HCT116 (cell line): ENCODE measurements at regions not wholly inside any gene's neighbourhood (a gene's known extent, or its start where the extent isn't known, plus 50 kb on each side); places are given as distances from the start of the nearest gene placed in this dataset.

Experiments used
- ATAC-seq: fragments of 200-7000 bp; cut with Tn5 transposase; 2 replicates; pipeline ENCODE4 v1.9.1; 2020; ENCODE audit warnings: mild to moderate bottlenecking, moderate library complexity
- BruUV-seq: library from RNA; stranded (reverse); fragments of 400-500 nt; replicated peaks from 2 replicates; lab custom pipeline; 2021; lab: Mats Ljungman, UMichigan
- CTCF ChIA-PET: fragments of 300-600 bp; sonication (Branson Sonifier 250); formaldehyde crosslinking; loops from one replicate; lab custom pipeline; 2021; ENCODE audit warnings: antibody characterized with exemption; lab: Charles Lee
- POLR2A ChIA-PET: fragments of 300-600, 350-600 bp; sonication (Branson Sonifier 250); formaldehyde crosslinking; loops from one replicate; lab custom pipeline; 2021; ENCODE audit warnings: antibody characterized with exemption; lab: Charles Lee
- RAD21 ChIA-PET, 2 experiments: fragments of 300-600 bp; sonication (Branson Sonifier 250); formaldehyde crosslinking; loops; one replicate each; lab custom pipeline; 2023; ENCODE audit warnings: low total read pairs in 2 of 2; ENCODE audit not compliant: uncharacterized antibody in 2 of 2, unreplicated experiment in 2 of 2, low non-redundant PET in 1 of 2; lab: Charles Lee
- DNase-seq: peaks from one replicate; pipeline ENCODE4 v3.0.0-alpha.2; 2010; ENCODE audit warnings: low read depth, low spot score
- H2AFZ ChIP-seq: fragments of 200-600 bp; shearing (Covaris generic), sonication (generic); 2 replicates; pipeline ENCODE4 v1.6.1; 2017; ENCODE audit warnings: low read depth, mixed run types, mixed read lengths, antibody characterized with exemption, low read length; ENCODE audit not compliant: poor library complexity, severe bottlenecking
- H3K27ac ChIP-seq: 2 replicates; pipeline ENCODE4 v1.5.1; 2012; ENCODE audit warnings: low read depth, low read length
- H3K27me3 ChIP-seq: fragments of 200-600 bp; sonication (generic); 2 replicates; pipeline ENCODE4 v1.6.1; 2016; ENCODE audit warnings: mixed run types, low read length, mixed read lengths; ENCODE audit not compliant: insufficient read depth
- H3K36me3 ChIP-seq, 2 experiments: fragments of 200-500 bp in 1 of 2; fragments of 200-600 bp in 1 of 2; sonication (Bioruptor generic) in 1 of 2; sonication (generic) in 1 of 2; 2 replicates each; pipeline versions ENCODE4 v1.5.1 to v1.6.1; 2014 to 2016; ENCODE audit warnings: low read length in 2 of 2, inconsistent platforms in 1 of 2, mixed read lengths in 1 of 2, mixed run types in 1 of 2; ENCODE audit not compliant: insufficient read depth in 2 of 2, control insufficient read depth in 1 of 2
- H3K4me1 ChIP-seq, 2 experiments: fragments of 200-600 bp in 1 of 2; sonication (generic) in 1 of 2; 2 replicates each; pipeline versions ENCODE4 v1.5.1 to v1.6.1; 2012 to 2017; ENCODE audit warnings: low read length in 2 of 2, inconsistent platforms in 1 of 2, mild to moderate bottlenecking in 1 of 2, mixed read lengths in 1 of 2, mixed run types in 1 of 2, moderate library complexity in 1 of 2; ENCODE audit not compliant: insufficient read depth in 2 of 2, control insufficient read depth in 1 of 2
- H3K4me2 ChIP-seq: fragments of 200-600 bp; sonication (generic); 2 replicates; pipeline ENCODE4 v1.6.1; 2017; ENCODE audit warnings: mixed run types, low read length, mixed read lengths
- H3K4me3 ChIP-seq, 2 experiments: fragments of 200-600 bp in 1 of 2; sonication (generic) in 1 of 2; replicated peaks in 1 of 2; 2 replicates each; pipeline ENCODE4 v1.5.1; 2011 to 2016; ENCODE audit warnings: low read length in 2 of 2, control low read depth in 1 of 2, low read depth in 1 of 2, mild to moderate bottlenecking in 1 of 2, mixed read lengths in 1 of 2, mixed run types in 1 of 2
- H3K79me2 ChIP-seq: fragments of 200-600 bp; sonication (generic); 2 replicates; pipeline ENCODE4 v1.6.1; 2017; ENCODE audit warnings: mild to moderate bottlenecking, mixed run types, low read length, moderate library complexity, mixed read lengths; ENCODE audit not compliant: insufficient read depth
- H3K9ac ChIP-seq: fragments of 200-600 bp; sonication (generic); 2 replicates; pipeline ENCODE4 v1.6.1; 2016; ENCODE audit warnings: low read length, mixed read lengths
- H3K9me2 ChIP-seq: fragments of 200-600 bp; sonication (generic), shearing (Covaris generic); 2 replicates; pipeline ENCODE4 v1.6.1; 2017; ENCODE audit warnings: mixed run types, mild to moderate bottlenecking, moderate library complexity; ENCODE audit not compliant: insufficient read depth
- H3K9me3 ChIP-seq, 2 experiments: fragments of 200-500 bp in 1 of 2; fragments of 200-600 bp in 1 of 2; sonication (Bioruptor generic) in 1 of 2; sonication (generic) in 1 of 2; 2 replicates each; pipeline ENCODE4 v1.6.1; 2014 to 2017; ENCODE audit warnings: low read length in 2 of 2, mixed read lengths in 2 of 2, inconsistent platforms in 1 of 2, low read depth in 1 of 2, mild to moderate bottlenecking in 1 of 2, mixed run types in 1 of 2, moderate library complexity in 1 of 2; ENCODE audit not compliant: control insufficient read depth in 1 of 2, insufficient read depth in 1 of 2
- H4K20me1 ChIP-seq: fragments of 200-600 bp; sonication (generic), shearing (Covaris generic); 2 replicates; pipeline ENCODE4 v1.6.1; 2017; ENCODE audit warnings: mixed run types, mild to moderate bottlenecking, moderate library complexity; ENCODE audit not compliant: insufficient read depth
- CEBPB ChIP-seq: IDR thresholded peaks from 2 replicates; pipeline ENCODE4 v1.6.1; 2012; ENCODE audit warnings: low read depth
- EZH2phosphoT487 ChIP-seq: fragments of 200-600 bp; IDR thresholded peaks from 2 replicates; pipeline ENCODE4 v1.6.1; 2018; ENCODE audit warnings: antibody characterized with exemption, borderline replicate concordance
- POLR2AphosphoS5 ChIP-seq: IDR thresholded peaks from 2 replicates; pipeline ENCODE4 v1.6.1; 2011; ENCODE audit warnings: mild to moderate bottlenecking, low read depth, low read length, moderate library complexity
- SP1 ChIP-seq: IDR thresholded peaks from 2 replicates; pipeline ENCODE4 v1.6.1; 2012; ENCODE audit warnings: low read depth
- YY1 ChIP-seq: IDR thresholded peaks from 2 replicates; pipeline ENCODE4 v1.6.1; 2011; ENCODE audit warnings: low read length, low read depth, moderate library complexity, mild to moderate bottlenecking; ENCODE audit not compliant: insufficient replicate concordance; ENCODE audit errors: extremely low read depth
- ZNF274 ChIP-seq: fragments of 200-500 bp; sonication (Bioruptor generic); IDR thresholded peaks from 2 replicates; pipeline ENCODE4 v1.6.1; 2014; ENCODE audit warnings: mild to moderate bottlenecking, low read depth, low read length, inconsistent platforms
- intact Hi-C: fragments of 100-400 bp; cut with micrococcal nuclease; formaldehyde crosslinking; loops from 2 replicates; pipeline ENCODE4 v1.10.0; 2022
- TF ChIP-seq, protein P1 (sequence below): IDR thresholded peaks from 2 replicates; pipeline ENCODE4 v1.6.1; 2012
- TF ChIP-seq, protein P2 (sequence below): IDR thresholded peaks from 2 replicates; pipeline ENCODE4 v1.6.1; 2012; ENCODE audit warnings: low read depth
- TF ChIP-seq, protein P3 (sequence below), 3 experiments: fragments of 200-600 bp in 1 of 3; sonication (generic) in 1 of 3; IDR thresholded peaks in 2 of 3; conservative IDR thresholded peaks in 1 of 3; 2 replicates each; pipeline ENCODE4 v1.5.1; 2012 to 2017; ENCODE audit warnings: low read depth in 2 of 3, low read length in 2 of 3, antibody characterized with exemption in 1 of 3, borderline replicate concordance in 1 of 3, control low read depth in 1 of 3, mild to moderate bottlenecking in 1 of 3, mixed read lengths in 1 of 3, mixed run types in 1 of 3, moderate library complexity in 1 of 3; ENCODE audit not compliant: insufficient read depth in 1 of 3
- TF ChIP-seq, protein P4 (sequence below): IDR thresholded peaks from 2 replicates; pipeline ENCODE4 v1.6.1; 2012

DNA sequence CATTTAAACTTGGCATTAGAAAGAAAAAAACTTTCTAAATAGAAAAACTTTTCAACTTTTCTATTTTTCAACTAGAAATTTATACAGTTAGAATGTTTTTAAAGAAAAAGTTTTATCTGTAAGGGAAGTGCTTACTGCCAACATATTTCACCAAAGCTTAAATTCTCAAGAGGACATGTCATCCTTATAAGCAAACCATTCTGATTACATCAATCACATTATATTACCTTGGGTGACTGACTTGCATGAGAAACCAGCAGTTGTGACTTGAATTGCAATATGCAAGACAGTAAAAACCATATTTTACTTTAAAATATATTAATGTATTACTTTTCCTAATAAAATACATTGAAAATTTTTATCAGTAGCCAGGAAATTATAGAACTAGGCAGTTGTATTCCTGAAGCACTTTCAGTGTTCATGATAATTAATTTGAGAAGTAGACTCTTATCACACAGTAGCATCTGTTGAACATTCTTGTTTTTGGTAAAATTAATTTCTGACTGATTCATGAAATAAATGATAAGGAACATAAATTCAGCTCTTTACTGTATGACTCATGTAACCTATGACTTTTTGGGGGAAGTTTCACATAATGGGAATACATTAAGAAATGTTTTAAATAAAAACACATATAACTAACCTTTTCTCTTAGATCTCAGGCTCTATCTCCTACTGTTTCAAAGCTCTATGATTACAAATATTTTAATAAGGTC, 345.0 kb upstream of the CCDC179 start:
- H3K4me3 ChIP-seq, result no peak overlapping the region
- DNase-seq (no peak), ATAC-seq (no peak)
- ChIA-PET POLR2A (no interaction called here), CTCF (no interaction called here), RAD21 (no interaction called here)
- no peaks in the 10 kb centered on the region for H4K20me1 ChIP-seq
- BruUV-seq, result no TSS peak
- H3K27me3 ChIP-seq, result no peaks in the 10 kb centered on the region
- no peaks in the 10 kb centered on the region for H3K4me1 ChIP-seq
- H3K9me2 ChIP-seq, result no peaks in the 10 kb centered on the region
- no peak overlapping the region for H3K27ac ChIP-seq
- no peaks in the 10 kb centered on the region for H3K36me3 ChIP-seq
- H2AFZ ChIP-seq, result no peak overlapping the region
- H3K9me3 ChIP-seq, result peaks cover 3 to 13% of the 10 kb centered on the region in 2 experiments; a peak in 2 of 4 replicates
- intact Hi-C loops, result no loop called here
- H3K4me2 ChIP-seq, result no peak overlapping the region
- TF ChIP-seq, protein P1, sequence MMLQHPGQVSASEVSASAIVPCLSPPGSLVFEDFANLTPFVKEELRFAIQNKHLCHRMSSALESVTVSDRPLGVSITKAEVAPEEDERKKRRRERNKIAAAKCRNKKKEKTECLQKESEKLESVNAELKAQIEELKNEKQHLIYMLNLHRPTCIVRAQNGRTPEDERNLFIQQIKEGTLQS, result no peak
- TF ChIP-seq, protein P2, sequence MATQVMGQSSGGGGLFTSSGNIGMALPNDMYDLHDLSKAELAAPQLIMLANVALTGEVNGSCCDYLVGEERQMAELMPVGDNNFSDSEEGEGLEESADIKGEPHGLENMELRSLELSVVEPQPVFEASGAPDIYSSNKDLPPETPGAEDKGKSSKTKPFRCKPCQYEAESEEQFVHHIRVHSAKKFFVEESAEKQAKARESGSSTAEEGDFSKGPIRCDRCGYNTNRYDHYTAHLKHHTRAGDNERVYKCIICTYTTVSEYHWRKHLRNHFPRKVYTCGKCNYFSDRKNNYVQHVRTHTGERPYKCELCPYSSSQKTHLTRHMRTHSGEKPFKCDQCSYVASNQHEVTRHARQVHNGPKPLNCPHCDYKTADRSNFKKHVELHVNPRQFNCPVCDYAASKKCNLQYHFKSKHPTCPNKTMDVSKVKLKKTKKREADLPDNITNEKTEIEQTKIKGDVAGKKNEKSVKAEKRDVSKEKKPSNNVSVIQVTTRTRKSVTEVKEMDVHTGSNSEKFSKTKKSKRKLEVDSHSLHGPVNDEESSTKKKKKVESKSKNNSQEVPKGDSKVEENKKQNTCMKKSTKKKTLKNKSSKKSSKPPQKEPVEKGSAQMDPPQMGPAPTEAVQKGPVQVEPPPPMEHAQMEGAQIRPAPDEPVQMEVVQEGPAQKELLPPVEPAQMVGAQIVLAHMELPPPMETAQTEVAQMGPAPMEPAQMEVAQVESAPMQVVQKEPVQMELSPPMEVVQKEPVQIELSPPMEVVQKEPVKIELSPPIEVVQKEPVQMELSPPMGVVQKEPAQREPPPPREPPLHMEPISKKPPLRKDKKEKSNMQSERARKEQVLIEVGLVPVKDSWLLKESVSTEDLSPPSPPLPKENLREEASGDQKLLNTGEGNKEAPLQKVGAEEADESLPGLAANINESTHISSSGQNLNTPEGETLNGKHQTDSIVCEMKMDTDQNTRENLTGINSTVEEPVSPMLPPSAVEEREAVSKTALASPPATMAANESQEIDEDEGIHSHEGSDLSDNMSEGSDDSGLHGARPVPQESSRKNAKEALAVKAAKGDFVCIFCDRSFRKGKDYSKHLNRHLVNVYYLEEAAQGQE, result no peak
- TF ChIP-seq CEBPB, result no peak
- TF ChIP-seq ZNF274, result no peak
- TF ChIP-seq, protein P3, sequence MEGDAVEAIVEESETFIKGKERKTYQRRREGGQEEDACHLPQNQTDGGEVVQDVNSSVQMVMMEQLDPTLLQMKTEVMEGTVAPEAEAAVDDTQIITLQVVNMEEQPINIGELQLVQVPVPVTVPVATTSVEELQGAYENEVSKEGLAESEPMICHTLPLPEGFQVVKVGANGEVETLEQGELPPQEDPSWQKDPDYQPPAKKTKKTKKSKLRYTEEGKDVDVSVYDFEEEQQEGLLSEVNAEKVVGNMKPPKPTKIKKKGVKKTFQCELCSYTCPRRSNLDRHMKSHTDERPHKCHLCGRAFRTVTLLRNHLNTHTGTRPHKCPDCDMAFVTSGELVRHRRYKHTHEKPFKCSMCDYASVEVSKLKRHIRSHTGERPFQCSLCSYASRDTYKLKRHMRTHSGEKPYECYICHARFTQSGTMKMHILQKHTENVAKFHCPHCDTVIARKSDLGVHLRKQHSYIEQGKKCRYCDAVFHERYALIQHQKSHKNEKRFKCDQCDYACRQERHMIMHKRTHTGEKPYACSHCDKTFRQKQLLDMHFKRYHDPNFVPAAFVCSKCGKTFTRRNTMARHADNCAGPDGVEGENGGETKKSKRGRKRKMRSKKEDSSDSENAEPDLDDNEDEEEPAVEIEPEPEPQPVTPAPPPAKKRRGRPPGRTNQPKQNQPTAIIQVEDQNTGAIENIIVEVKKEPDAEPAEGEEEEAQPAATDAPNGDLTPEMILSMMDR (IDR thresholded peaks at IDR 0.05 in 2 of 3, conservative IDR thresholded peaks at IDR 0.05 in 1 of 3; ENCODE audit: borderline replicate concordance in 1 of 3, insufficient read depth in 1 of 3, low read depth in 2 of 3, low read length in 2 of 3), result no peak
- no peak for TF ChIP-seq POLR2AphosphoS5
- no peak for TF ChIP-seq EZH2phosphoT487
- TF ChIP-seq, protein P4, sequence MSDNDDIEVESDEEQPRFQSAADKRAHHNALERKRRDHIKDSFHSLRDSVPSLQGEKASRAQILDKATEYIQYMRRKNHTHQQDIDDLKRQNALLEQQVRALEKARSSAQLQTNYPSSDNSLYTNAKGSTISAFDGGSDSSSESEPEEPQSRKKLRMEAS, result no peak
- no peak for TF ChIP-seq YY1
- no peak for TF ChIP-seq SP1
- no peaks in the 10 kb centered on the region for H3K79me2 ChIP-seq
- H3K9ac ChIP-seq, result no peak overlapping the region
